ENCODE measurements at regions not wholly inside any gene's neighbourhood (a gene's known extent, or its start where the extent isn't known, plus 50 kb on each side); places are given as distances from the start of the nearest gene placed in this dataset.

- DNase-seq (ENCODE audit: low spot score) = no peak
Measured at GRCh38 chr1:219669556-219669955, 56.7 kb upstream of the ZC3H11B start.

GRCh38 chr1:219669042-219669441 lies 56.1 kb upstream of the ZC3H11B start:
- DNase-seq (ENCODE audit: low spot score) = no peak

GRCh38 chr1:219668446-219668845 lies 55.5 kb upstream of the ZC3H11B start:
- no peak for DNase-seq (ENCODE audit: low spot score)

- no peak for DNase-seq (ENCODE audit: low spot score)
Measured at GRCh38 chr1:219666242-219666641, 53.3 kb upstream of the ZC3H11B start.

GRCh38 chr1:219665089-219665488 lies 52.2 kb upstream of the ZC3H11B start:
- DNase-seq (ENCODE audit: low spot score) = no peak

GRCh38 chr1:219664310-219665029 lies 51.6 kb upstream of the ZC3H11B start:
- DNase-seq (ENCODE audit: low spot score) = no peak

All from H4 (cell line).